Neuronal stem cell (in vitro differentiated cells): ENCODE measurements at regions not wholly inside any gene's neighbourhood (a gene's known extent, or its start where the extent isn't known, plus 50 kb on each side); places are given as distances from the start of the nearest gene placed in this dataset.
"Not testable (repeated sequence)": the region's sequence is repeated elsewhere in the genome, so short reads cannot be mapped to it uniquely, and the experiment has no call there.

Experiments used
- DNase-seq: peaks from one replicate; pipeline ENCODE4 v3.0.0-alpha.2; 2013; ENCODE audit warnings: low spot score
- H2AFZ ChIP-seq: one replicate; pipeline ENCODE4 v1.6.1; 2013; ENCODE audit warnings: mild to moderate bottlenecking, low read length, inconsistent platforms
- H2AK5ac ChIP-seq: 2 replicates; pipeline ENCODE4 v1.6.1; 2013; ENCODE audit warnings: low read depth, mild to moderate bottlenecking, inconsistent platforms, low read length, moderate library complexity, mixed read lengths
- H2BK120ac ChIP-seq: 2 replicates; pipeline ENCODE4 v1.6.1; 2013; ENCODE audit warnings: low read depth, mild to moderate bottlenecking, inconsistent platforms, low read length, moderate library complexity, mixed read lengths
- H2BK12ac ChIP-seq: one replicate; pipeline ENCODE4 v1.6.1; 2013; ENCODE audit warnings: low read length, inconsistent platforms
- H2BK15ac ChIP-seq: 2 replicates; pipeline ENCODE4 v1.6.1; 2013; ENCODE audit warnings: mild to moderate bottlenecking, low read length, inconsistent platforms, mixed read lengths
- H2BK5ac ChIP-seq: one replicate; pipeline ENCODE4 v1.6.1; 2013; ENCODE audit warnings: inconsistent platforms, mild to moderate bottlenecking, low read length, moderate library complexity
- H3K14ac ChIP-seq: one replicate; pipeline ENCODE4 v1.6.1; 2013; ENCODE audit warnings: low read length, inconsistent platforms
- H3K18ac ChIP-seq: 2 replicates; pipeline ENCODE4 v1.6.1; 2013; ENCODE audit warnings: low read length, inconsistent platforms
- H3K23ac ChIP-seq: 2 replicates; pipeline ENCODE4 v1.6.1; 2013; ENCODE audit warnings: low read depth, mild to moderate bottlenecking, mixed read lengths, low read length, inconsistent platforms; ENCODE audit not compliant: poor library complexity
- H3K27ac ChIP-seq: replicated peaks from 3 replicates; pipeline ENCODE4 v1.5.1; 2013; ENCODE audit warnings: low read length, inconsistent platforms
- H3K27me3 ChIP-seq, 3 experiments: 2 replicates each; pipeline ENCODE4 v1.6.1; 2013; ENCODE audit warnings: low read length in 3 of 3, mild to moderate bottlenecking in 2 of 3, inconsistent platforms in 1 of 3, low read depth in 1 of 3, mixed read lengths in 1 of 3, moderate library complexity in 1 of 3; ENCODE audit not compliant: control insufficient read depth in 3 of 3, insufficient read depth in 3 of 3
- H3K36me3 ChIP-seq, 2 donors: replicated peaks in 1 of 2; 2 replicates each; pipeline ENCODE4 v1.6.1; 2013; ENCODE audit warnings: low read length in 2 of 2; ENCODE audit not compliant: control insufficient read depth in 2 of 2, insufficient read depth in 2 of 2
- H3K4ac ChIP-seq: 2 replicates; pipeline ENCODE4 v1.6.1; 2013; ENCODE audit warnings: inconsistent platforms, mild to moderate bottlenecking, low read length, moderate library complexity
- H3K4me1 ChIP-seq, 2 donors: 1 replicate in 1 of 2; 2 replicates in 1 of 2; pipeline ENCODE4 v1.6.1; 2013; ENCODE audit warnings: low read length in 2 of 2, low read depth in 1 of 2; ENCODE audit not compliant: control insufficient read depth in 2 of 2, insufficient read depth in 1 of 2
- H3K4me2 ChIP-seq: one replicate; pipeline ENCODE4 v1.6.1; 2013; ENCODE audit warnings: mild to moderate bottlenecking, low read length, inconsistent platforms; ENCODE audit not compliant: insufficient read depth, poor library complexity, severe bottlenecking
- H3K4me3 ChIP-seq, 2 donors: 2 replicates each; pipeline ENCODE4 v1.5.1; 2013; ENCODE audit warnings: low read length in 2 of 2, mild to moderate bottlenecking in 2 of 2, inconsistent platforms in 1 of 2, moderate library complexity in 1 of 2
- H3K79me1 ChIP-seq: one replicate; pipeline ENCODE4 v1.6.1; 2013; ENCODE audit warnings: low read depth, mild to moderate bottlenecking, inconsistent platforms, low read length, moderate library complexity
- H3K9ac ChIP-seq: one replicate; pipeline ENCODE4 v1.6.1; 2013; ENCODE audit warnings: mild to moderate bottlenecking, low read depth, low read length, inconsistent platforms; ENCODE audit not compliant: poor library complexity
- H3K9me3 ChIP-seq, 2 donors: replicated peaks in 1 of 2; 2 replicates each; pipeline versions ENCODE3 to v1.6.1; 2013; ENCODE audit warnings: low read length in 2 of 2, mild to moderate bottlenecking in 2 of 2, inconsistent platforms in 1 of 2, low read depth in 1 of 2, mixed read lengths in 1 of 2, moderate library complexity in 1 of 2; ENCODE audit not compliant: control insufficient read depth in 2 of 2, insufficient read depth in 1 of 2
- H4K8ac ChIP-seq: one replicate; pipeline ENCODE4 v1.6.1; 2013; ENCODE audit warnings: low read depth, mild to moderate bottlenecking, inconsistent platforms, low read length, moderate library complexity
- H4K91ac ChIP-seq: one replicate; pipeline ENCODE4 v1.6.1; 2013; ENCODE audit warnings: low read length, low read depth, mild to moderate bottlenecking, inconsistent platforms; ENCODE audit not compliant: poor library complexity
- WGBS, 2 donors: extraction: QIAGEN DNeasy Blood & Tissue Kit; methylation state at CpG; one replicate each; pipeline ENCODE4 v1.1.7; 2013; ENCODE audit warnings: missing lambda C conversion rate in 2 of 2, mixed read lengths in 1 of 2; ENCODE audit not compliant: insufficient read length in 2 of 2, insufficient replicate concordance in 1 of 2; ENCODE audit errors: extremely low coverage in 2 of 2; 5-methylcytosine and 5-hydroxymethylcytosine counted together

GRCh38 chr7:65141405-65141778 lies 134.9 kb upstream of the ERV3-1 start:
- peak overlapping the region; percentile 25 for H3K4me2 ChIP-seq
- H4K91ac ChIP-seq, H2BK120ac ChIP-seq, H3K9me3 ChIP-seq, H3K4me3 ChIP-seq, H2AK5ac ChIP-seq, H3K9ac ChIP-seq, H2BK12ac ChIP-seq, H3K27ac ChIP-seq, H3K18ac ChIP-seq, H3K14ac ChIP-seq, H3K4me1 ChIP-seq, DNase-seq, H2AFZ ChIP-seq, H2BK15ac ChIP-seq, H3K27me3 ChIP-seq, H4K8ac ChIP-seq, H3K79me1 ChIP-seq, H3K4ac ChIP-seq, H2BK5ac ChIP-seq, H3K23ac ChIP-seq, H3K36me3 ChIP-seq: not testable (repeated sequence)
- WGBS, 2 donors: no CpG with 5 or more reads among the region's 20 CpGs

DNA sequence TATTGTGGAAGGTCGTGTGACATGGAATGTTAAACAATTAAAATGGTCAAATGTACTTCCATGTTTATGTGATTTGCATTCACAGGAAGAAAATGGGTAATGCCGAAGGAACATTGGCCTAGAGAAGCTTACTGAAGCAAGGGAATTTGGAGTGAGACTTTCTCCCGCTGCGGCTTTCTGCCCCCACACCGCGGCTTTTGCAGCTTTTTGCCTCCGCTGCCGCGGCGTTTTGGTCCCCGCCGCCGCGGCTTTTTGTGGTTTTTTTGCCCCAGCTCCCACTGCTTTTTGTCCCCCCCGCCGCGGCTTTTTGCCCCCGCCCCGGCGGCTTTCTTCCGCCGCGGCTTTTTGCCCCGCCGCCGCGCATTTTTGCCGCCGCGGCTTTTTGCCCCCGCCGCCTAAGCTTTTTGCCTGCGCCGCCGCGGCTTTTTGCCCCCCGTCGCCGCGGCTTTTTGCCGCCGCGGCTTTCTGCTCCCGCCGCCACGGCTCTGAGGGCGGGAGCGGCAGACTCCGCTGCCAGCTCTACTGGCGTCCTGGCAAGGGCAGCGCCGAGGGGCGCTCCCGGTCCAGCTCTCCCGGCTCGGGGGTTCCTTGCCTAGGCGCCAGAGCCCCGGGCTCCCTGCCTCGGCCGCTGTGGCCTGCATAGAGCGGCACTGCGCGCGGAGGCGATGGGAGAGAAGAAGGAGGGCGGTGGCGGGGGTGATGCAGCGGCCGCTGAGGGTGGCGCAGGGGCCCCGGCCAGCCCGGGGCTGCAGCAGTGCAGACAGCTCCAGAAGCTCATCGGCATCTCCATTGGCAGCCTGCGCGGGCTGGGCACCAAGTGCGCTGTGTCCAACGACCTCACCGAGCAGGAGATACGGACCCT lies 134.3 kb upstream of the ERV3-1 start:
- not testable (repeated sequence) for H2BK15ac ChIP-seq, H3K9me3 ChIP-seq, H3K27me3 ChIP-seq, H2BK5ac ChIP-seq, H3K4me3 ChIP-seq, DNase-seq, H3K23ac ChIP-seq, H3K36me3 ChIP-seq, H2AK5ac ChIP-seq, H3K79me1 ChIP-seq, H3K4ac ChIP-seq, H4K91ac ChIP-seq, H3K4me1 ChIP-seq, H2BK12ac ChIP-seq, H4K8ac ChIP-seq, H3K14ac ChIP-seq, H2BK120ac ChIP-seq, H3K18ac ChIP-seq, H3K9ac ChIP-seq, H2AFZ ChIP-seq, H3K27ac ChIP-seq
- peak overlapping the region; percentile 25 for H3K4me2 ChIP-seq
- WGBS, 2 donors: no CpG with 5 or more reads among the region's 79 CpGs

- H3K9me3 ChIP-seq, H3K4ac ChIP-seq, H3K14ac ChIP-seq, H3K79me1 ChIP-seq, H2BK15ac ChIP-seq, H3K27me3 ChIP-seq, H2BK12ac ChIP-seq, H4K8ac ChIP-seq, H3K36me3 ChIP-seq, H3K9ac ChIP-seq, H2AFZ ChIP-seq, H3K4me1 ChIP-seq, H2AK5ac ChIP-seq, H3K4me3 ChIP-seq, H4K91ac ChIP-seq, H3K23ac ChIP-seq, H3K4me2 ChIP-seq, H3K18ac ChIP-seq, DNase-seq, H2BK5ac ChIP-seq, H3K27ac ChIP-seq, H2BK120ac ChIP-seq: not testable (repeated sequence)
- no CpG with 5 or more reads among the region's 5 CpGs for WGBS, 2 donors
Observed at GRCh38 chr7:65136850-65137249, 130.4 kb upstream of the ERV3-1 start.

DNA sequence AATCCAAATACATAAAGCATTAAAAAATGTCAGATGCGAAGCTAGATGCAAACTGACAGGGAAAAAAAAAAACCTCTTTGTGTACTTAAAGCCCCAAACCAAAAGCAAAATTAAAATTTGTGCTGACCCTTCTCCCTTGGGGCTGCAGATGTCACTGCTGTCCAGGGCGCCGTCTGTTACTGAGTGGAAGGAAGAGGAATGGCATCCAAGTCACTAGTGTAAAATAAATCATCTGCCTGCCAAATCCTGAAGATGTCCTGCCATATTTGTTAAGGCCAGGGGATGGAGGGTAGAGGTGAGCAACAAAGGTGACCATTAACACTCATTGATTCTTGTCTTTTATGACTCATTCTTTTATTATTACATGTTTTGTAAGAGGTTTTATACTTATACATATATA lies 126.6 kb upstream of the ERV3-1 start:
- not testable (repeated sequence) for H2AK5ac ChIP-seq, H3K4me3 ChIP-seq, H3K4me2 ChIP-seq, H4K91ac ChIP-seq, H3K9me3 ChIP-seq, H2BK120ac ChIP-seq, H4K8ac ChIP-seq, H3K36me3 ChIP-seq, H3K9ac ChIP-seq, H3K18ac ChIP-seq, H3K4me1 ChIP-seq, H2AFZ ChIP-seq, H3K14ac ChIP-seq, H3K27ac ChIP-seq, H3K4ac ChIP-seq, H2BK5ac ChIP-seq, H3K79me1 ChIP-seq, H3K23ac ChIP-seq, H2BK15ac ChIP-seq, H2BK12ac ChIP-seq, H3K27me3 ChIP-seq, DNase-seq
- no CpG with 5 or more reads among the region's 3 CpGs for WGBS, 2 donors
